ENCODE measurements at regions not wholly inside any gene's neighbourhood (a gene's known extent, or its start where the extent isn't known, plus 50 kb on each side); places are given as distances from the start of the nearest gene placed in this dataset.

DNA sequence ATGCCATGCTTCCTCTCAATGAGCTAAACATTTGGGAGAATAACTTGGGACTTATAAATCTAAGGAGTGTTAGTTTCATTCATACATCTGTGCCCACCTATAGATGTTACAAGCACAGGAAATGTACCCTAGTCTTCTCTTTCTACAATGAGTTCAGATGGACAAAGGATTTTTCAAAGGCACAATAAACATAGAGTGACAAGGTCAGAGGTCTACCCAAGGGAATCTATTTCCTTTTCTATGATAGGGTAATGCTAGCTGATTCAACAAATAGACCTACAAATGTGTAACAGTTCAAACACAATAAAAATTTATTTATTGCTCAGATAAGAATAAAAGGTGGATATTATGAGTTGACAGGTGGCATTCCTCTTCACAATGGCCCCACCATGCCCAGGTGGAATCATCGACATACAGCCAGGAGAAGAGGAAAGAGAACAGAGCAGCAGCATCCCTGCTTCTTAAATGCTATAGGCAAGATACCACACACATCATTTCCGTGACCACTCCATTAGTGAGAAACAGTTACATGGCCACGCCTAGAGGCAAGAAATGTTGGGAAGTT lies 421.8 kb downstream of the HNRNPD start:
- no CpG with 5 or more reads among the region's 3 CpGs for WGBS, 2 experiments (ENCODE audit: insufficient coverage in 2 of 2)
- Histone ChIP-seq H3K9me3 (ENCODE audit: control insufficient read depth, low read length) (no peaks in the 10 kb centered on the region), H3K4me3 (ENCODE audit: extremely low read depth, insufficient read depth, low read length, poor library complexity, severe bottlenecking) (no peak overlapping the region), H3K36me3 (ENCODE audit: control insufficient read depth, insufficient read depth, low read length) (no peaks in the 10 kb centered on the region), H3K4me1 (ENCODE audit: control insufficient read depth, insufficient read depth, low read length, poor library complexity, severe bottlenecking) (peaks cover 14% of the 10 kb centered on the region), H3K27ac (ENCODE audit: low read depth, low read length, severe bottlenecking) (no peak overlapping the region)

DNA sequence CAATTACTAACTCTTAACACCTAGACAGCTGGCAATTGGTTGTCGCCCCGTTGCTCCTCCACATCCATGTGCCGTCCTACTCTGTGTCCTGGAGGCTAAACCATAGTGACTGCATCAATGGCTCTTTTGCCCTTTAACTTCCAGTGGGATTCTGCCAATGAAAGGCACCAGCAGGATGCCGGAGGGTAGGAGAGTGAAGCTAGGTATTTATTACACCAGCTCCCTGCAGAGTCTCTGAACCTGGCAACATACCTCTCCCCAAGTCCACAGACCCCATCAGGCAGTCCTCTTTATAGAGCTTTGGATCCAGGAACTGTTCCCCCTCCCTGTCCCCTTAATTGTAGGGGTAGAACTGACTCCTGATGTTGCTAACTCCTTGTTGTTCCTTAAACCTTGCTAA lies 426.8 kb downstream of the HNRNPD start:
- Histone ChIP-seq H3K9me3 (ENCODE audit: control insufficient read depth, low read length) (no peaks in the 10 kb centered on the region), H3K4me3 (ENCODE audit: extremely low read depth, insufficient read depth, low read length, poor library complexity, severe bottlenecking) (no peak overlapping the region), H3K27ac (ENCODE audit: low read depth, low read length, severe bottlenecking) (no peak overlapping the region), H3K36me3 (ENCODE audit: control insufficient read depth, insufficient read depth, low read length) (no peaks in the 10 kb centered on the region), H3K4me1 (ENCODE audit: control insufficient read depth, insufficient read depth, low read length, poor library complexity, severe bottlenecking) (no peaks in the 10 kb centered on the region)
- 76 to 83% methylated on average over 3 of the region's 4 CpGs for WGBS, 2 experiments (ENCODE audit: insufficient coverage in 2 of 2)

GRCh38 chr4:81930506-81931238 lies 443.1 kb downstream of the HNRNPD start:
- 100% methylated on average over 1 of the region's 3 CpGs for WGBS, 2 experiments (ENCODE audit: insufficient coverage in 2 of 2)
- no peak overlapping the region for H3K4me3 ChIP-seq (ENCODE audit: extremely low read depth, insufficient read depth, low read length, poor library complexity, severe bottlenecking)
- no peaks in the 10 kb centered on the region for H3K4me1 ChIP-seq (ENCODE audit: control insufficient read depth, insufficient read depth, low read length, poor library complexity, severe bottlenecking)
- H3K27ac ChIP-seq (ENCODE audit: low read depth, low read length, severe bottlenecking), result no peak overlapping the region
- H3K9me3 ChIP-seq (ENCODE audit: control insufficient read depth, low read length), result no peaks in the 10 kb centered on the region
- H3K36me3 ChIP-seq (ENCODE audit: control insufficient read depth, insufficient read depth, low read length), result no peaks in the 10 kb centered on the region

DNA sequence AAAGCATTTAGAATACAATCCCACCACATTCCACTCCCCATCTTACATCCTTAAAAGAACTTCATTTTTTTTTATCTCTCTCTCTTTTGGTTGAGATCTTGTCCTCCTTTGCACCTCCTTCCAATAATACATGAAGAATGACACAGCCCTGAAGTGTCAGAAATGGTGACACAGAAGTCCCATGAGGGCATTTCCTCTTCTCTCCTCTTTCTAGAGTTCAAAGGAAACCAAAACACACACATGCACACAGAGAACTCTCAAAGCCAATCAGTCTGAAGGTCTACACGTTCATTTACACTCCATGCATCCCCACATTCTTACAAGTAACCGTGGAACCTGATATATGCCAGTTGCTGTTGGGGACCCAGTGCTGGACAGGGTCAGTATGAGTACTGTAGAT lies 450.7 kb downstream of the HNRNPD start:
- H3K9me3 ChIP-seq (ENCODE audit: control insufficient read depth, low read length), result no peaks in the 10 kb centered on the region
- H3K4me3 ChIP-seq (ENCODE audit: extremely low read depth, insufficient read depth, low read length, poor library complexity, severe bottlenecking), result no peak overlapping the region
- H3K36me3 ChIP-seq (ENCODE audit: control insufficient read depth, insufficient read depth, low read length), result no peaks in the 10 kb centered on the region
- WGBS, 2 experiments (ENCODE audit: insufficient coverage in 2 of 2), result 43 to 71% methylated on average over 1 to 2 of the region's 2 CpGs
- no peak overlapping the region for H3K27ac ChIP-seq (ENCODE audit: low read depth, low read length, severe bottlenecking)
- H3K4me1 ChIP-seq (ENCODE audit: control insufficient read depth, insufficient read depth, low read length, poor library complexity, severe bottlenecking), result no peaks in the 10 kb centered on the region

DNA sequence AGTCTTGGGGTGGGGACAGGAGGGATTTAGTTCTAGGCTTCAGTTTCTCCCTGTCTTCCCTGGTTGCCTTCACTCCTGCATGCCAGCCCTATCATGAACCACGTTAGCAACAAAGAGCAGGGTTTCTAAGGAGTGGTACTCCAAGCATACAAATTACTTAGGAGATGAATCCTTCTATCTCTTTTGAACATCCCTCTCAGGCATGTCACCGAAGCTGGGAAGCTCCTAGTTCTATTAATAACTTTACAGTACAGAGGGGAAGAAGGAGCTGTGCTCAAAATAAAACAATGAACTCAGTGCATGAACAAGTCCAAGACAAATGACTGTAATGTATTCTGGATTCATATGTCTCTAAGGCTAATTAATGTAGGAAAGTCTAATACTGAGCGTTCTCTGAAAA lies 450.6 kb upstream of the RASGEF1B start:
- H3K36me3 ChIP-seq (ENCODE audit: control insufficient read depth, insufficient read depth, low read length), result no peaks in the 10 kb centered on the region
- WGBS, 2 experiments (ENCODE audit: insufficient coverage in 2 of 2), result 88 to 100% methylated on average over 1 of the region's 3 CpGs
- H3K4me3 ChIP-seq (ENCODE audit: extremely low read depth, insufficient read depth, low read length, poor library complexity, severe bottlenecking), result no peak overlapping the region
- no peaks in the 10 kb centered on the region for H3K9me3 ChIP-seq (ENCODE audit: control insufficient read depth, low read length)
- H3K4me1 ChIP-seq (ENCODE audit: control insufficient read depth, insufficient read depth, low read length, poor library complexity, severe bottlenecking), result no peaks in the 10 kb centered on the region
- H3K27ac ChIP-seq (ENCODE audit: low read depth, low read length, severe bottlenecking), result no peak overlapping the region

- no peak overlapping the region for H3K4me3 ChIP-seq (ENCODE audit: extremely low read depth, insufficient read depth, low read length, poor library complexity, severe bottlenecking)
- no peaks in the 10 kb centered on the region for H3K9me3 ChIP-seq (ENCODE audit: control insufficient read depth, low read length)
- no peaks in the 10 kb centered on the region for H3K4me1 ChIP-seq (ENCODE audit: control insufficient read depth, insufficient read depth, low read length, poor library complexity, severe bottlenecking)
- no peaks in the 10 kb centered on the region for H3K36me3 ChIP-seq (ENCODE audit: control insufficient read depth, insufficient read depth, low read length)
- WGBS, 2 experiments (ENCODE audit: insufficient coverage in 2 of 2), result 88 to 89% methylated on average over 2 to 4 of the region's 4 CpGs
- no peak overlapping the region for H3K27ac ChIP-seq (ENCODE audit: low read depth, low read length, severe bottlenecking)
Observed at GRCh38 chr4:81921751-81922159, 450.0 kb upstream of the RASGEF1B start.

GRCh38 chr4:81919810-81920209 lies 448.1 kb upstream of the RASGEF1B start:
- Histone ChIP-seq H3K4me3 (ENCODE audit: extremely low read depth, insufficient read depth, low read length, poor library complexity, severe bottlenecking) (no peak overlapping the region), H3K9me3 (ENCODE audit: control insufficient read depth, low read length) (no peaks in the 10 kb centered on the region), H3K4me1 (ENCODE audit: control insufficient read depth, insufficient read depth, low read length, poor library complexity, severe bottlenecking) (no peaks in the 10 kb centered on the region), H3K36me3 (ENCODE audit: control insufficient read depth, insufficient read depth, low read length) (no peaks in the 10 kb centered on the region), H3K27ac (ENCODE audit: low read depth, low read length, severe bottlenecking) (no peak overlapping the region)
- WGBS, 2 experiments (ENCODE audit: insufficient coverage in 2 of 2), result 83% methylated on average over 1 of the region's 1 CpG; no CpG with 5 or more reads in 1 of the 2 experiments

GRCh38 chr4:81919223-81919622 lies 447.5 kb upstream of the RASGEF1B start:
- no peaks in the 10 kb centered on the region for H3K36me3 ChIP-seq (ENCODE audit: control insufficient read depth, insufficient read depth, low read length)
- WGBS, 2 experiments (ENCODE audit: insufficient coverage in 2 of 2), result 87 to 100% methylated on average over 2 of the region's 4 CpGs
- no peaks in the 10 kb centered on the region for H3K4me1 ChIP-seq (ENCODE audit: control insufficient read depth, insufficient read depth, low read length, poor library complexity, severe bottlenecking)
- no peak overlapping the region for H3K27ac ChIP-seq (ENCODE audit: low read depth, low read length, severe bottlenecking)
- H3K9me3 ChIP-seq (ENCODE audit: control insufficient read depth, low read length), result no peaks in the 10 kb centered on the region
- H3K4me3 ChIP-seq (ENCODE audit: extremely low read depth, insufficient read depth, low read length, poor library complexity, severe bottlenecking), result no peak overlapping the region

DNA sequence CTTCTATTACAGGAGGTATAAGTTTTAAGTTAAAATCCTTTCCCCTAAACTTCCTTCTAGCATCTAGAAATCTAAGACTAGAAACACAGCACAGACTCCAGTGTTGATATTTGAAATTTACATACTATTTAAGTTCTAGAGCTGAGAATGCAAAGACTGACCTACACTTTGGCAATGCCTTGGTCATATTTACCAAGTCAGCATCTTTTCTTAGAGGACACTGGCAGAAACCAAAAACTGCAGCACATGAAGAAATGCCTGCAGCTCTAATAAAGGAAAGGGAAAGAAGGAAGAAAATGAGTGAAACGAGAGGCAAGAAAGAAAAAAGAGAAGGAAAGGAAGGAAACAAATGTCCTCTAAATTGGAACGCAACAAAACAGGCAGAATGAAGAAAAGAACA lies 443.7 kb upstream of the RASGEF1B start:
- Histone ChIP-seq H3K36me3 (ENCODE audit: control insufficient read depth, insufficient read depth, low read length) (no peaks in the 10 kb centered on the region), H3K9me3 (ENCODE audit: control insufficient read depth, low read length) (no peaks in the 10 kb centered on the region), H3K4me1 (ENCODE audit: control insufficient read depth, insufficient read depth, low read length, poor library complexity, severe bottlenecking) (peaks cover 2% of the 10 kb centered on the region), H3K27ac (ENCODE audit: low read depth, low read length, severe bottlenecking) (no peak overlapping the region), H3K4me3 (ENCODE audit: extremely low read depth, insufficient read depth, low read length, poor library complexity, severe bottlenecking) (no peak overlapping the region)
- 61 to 91% methylated on average over 2 of the region's 2 CpGs for WGBS, 2 experiments (ENCODE audit: insufficient coverage in 2 of 2)

DNA sequence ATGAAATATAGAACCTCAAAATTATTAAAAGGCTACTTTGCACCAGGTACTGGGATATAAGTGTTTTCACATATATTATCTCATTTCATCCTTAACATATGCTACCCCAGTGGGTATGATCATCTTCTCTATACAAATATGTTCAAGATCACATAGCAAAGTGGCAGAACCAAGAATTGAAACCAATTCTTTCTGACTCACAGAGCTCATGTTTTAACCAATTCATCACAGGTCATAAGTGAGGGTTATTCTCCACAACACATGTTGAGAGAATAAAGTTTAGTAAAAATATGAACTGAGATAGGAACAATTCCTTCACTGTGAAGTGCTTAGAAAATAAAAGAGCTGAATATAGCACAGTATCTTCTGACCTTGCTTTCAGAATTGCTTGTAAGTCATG lies 442.9 kb upstream of the RASGEF1B start:
- no peaks in the 10 kb centered on the region for H3K36me3 ChIP-seq (ENCODE audit: control insufficient read depth, insufficient read depth, low read length)
- H3K4me1 ChIP-seq (ENCODE audit: control insufficient read depth, insufficient read depth, low read length, poor library complexity, severe bottlenecking), result peaks cover 2% of the 10 kb centered on the region
- no peaks in the 10 kb centered on the region for H3K9me3 ChIP-seq (ENCODE audit: control insufficient read depth, low read length)
- no peak overlapping the region for H3K27ac ChIP-seq (ENCODE audit: low read depth, low read length, severe bottlenecking)
- H3K4me3 ChIP-seq (ENCODE audit: extremely low read depth, insufficient read depth, low read length, poor library complexity, severe bottlenecking), result no peak overlapping the region

GRCh38 chr4:81913427-81913879 lies 441.7 kb upstream of the RASGEF1B start:
- Histone ChIP-seq H3K9me3 (ENCODE audit: control insufficient read depth, low read length) (no peaks in the 10 kb centered on the region), H3K4me3 (ENCODE audit: extremely low read depth, insufficient read depth, low read length, poor library complexity, severe bottlenecking) (no peak overlapping the region), H3K27ac (ENCODE audit: low read depth, low read length, severe bottlenecking) (no peak overlapping the region), H3K4me1 (ENCODE audit: control insufficient read depth, insufficient read depth, low read length, poor library complexity, severe bottlenecking) (peaks cover 2% of the 10 kb centered on the region), H3K36me3 (ENCODE audit: control insufficient read depth, insufficient read depth, low read length) (no peaks in the 10 kb centered on the region)
- WGBS, 2 experiments (ENCODE audit: insufficient coverage in 2 of 2), result 14 to 25% methylated on average over 9 to 10 of the region's 12 CpGs
